ENCODE measurements at regions not wholly inside any gene's neighbourhood (a gene's known extent, or its start where the extent isn't known, plus 50 kb on each side); places are given as distances from the start of the nearest gene placed in this dataset.

DNA sequence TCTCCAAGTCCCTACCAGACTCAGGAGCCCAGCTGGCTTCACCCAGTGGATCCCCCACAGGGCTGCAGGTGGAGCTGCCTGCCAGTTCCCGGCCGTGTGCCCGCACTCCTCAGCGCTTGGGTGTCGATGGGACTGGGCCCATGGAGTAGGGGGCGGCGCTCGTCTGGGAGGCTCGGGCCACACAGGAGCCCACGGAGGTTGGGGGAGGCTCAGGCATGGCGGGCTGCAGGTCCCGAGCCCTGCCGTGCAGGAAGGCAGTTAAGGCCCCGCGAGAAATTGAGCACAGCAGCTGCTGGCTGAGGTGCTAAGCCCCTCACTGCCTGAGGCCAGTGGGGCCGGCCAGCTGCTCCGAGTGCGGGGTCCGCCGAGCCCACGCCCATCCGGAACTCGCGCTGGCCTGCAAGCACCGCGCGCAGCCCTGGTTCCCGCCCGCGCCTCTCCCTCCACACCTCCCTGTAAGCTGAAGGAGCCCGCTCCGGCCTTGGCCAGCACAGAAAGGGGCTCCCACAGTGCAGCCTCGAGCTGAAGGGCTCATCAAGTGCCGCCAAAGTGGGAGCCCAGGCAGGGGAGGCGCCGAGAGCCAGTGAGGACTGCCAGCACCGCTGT, 1771.1 kb downstream of the OLFM4 start:
- TF ChIP-seq, protein P1, sequence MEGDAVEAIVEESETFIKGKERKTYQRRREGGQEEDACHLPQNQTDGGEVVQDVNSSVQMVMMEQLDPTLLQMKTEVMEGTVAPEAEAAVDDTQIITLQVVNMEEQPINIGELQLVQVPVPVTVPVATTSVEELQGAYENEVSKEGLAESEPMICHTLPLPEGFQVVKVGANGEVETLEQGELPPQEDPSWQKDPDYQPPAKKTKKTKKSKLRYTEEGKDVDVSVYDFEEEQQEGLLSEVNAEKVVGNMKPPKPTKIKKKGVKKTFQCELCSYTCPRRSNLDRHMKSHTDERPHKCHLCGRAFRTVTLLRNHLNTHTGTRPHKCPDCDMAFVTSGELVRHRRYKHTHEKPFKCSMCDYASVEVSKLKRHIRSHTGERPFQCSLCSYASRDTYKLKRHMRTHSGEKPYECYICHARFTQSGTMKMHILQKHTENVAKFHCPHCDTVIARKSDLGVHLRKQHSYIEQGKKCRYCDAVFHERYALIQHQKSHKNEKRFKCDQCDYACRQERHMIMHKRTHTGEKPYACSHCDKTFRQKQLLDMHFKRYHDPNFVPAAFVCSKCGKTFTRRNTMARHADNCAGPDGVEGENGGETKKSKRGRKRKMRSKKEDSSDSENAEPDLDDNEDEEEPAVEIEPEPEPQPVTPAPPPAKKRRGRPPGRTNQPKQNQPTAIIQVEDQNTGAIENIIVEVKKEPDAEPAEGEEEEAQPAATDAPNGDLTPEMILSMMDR (IDR thresholded peaks at IDR 0.05), result no peak
- no peak for TF ChIP-seq POLR2A (IDR thresholded peaks at IDR 0.05)

Measured in sigmoid colon (tissue), 3 donors.